Endometrium (tissue), 2 donors: ENCODE measurements at regions not wholly inside any gene's neighbourhood (a gene's known extent, or its start where the extent isn't known, plus 50 kb on each side); places are given as distances from the start of the nearest gene placed in this dataset.

Experiments used
- FAIRE-seq: peaks from 2 replicates; lab custom pipeline; 2012; peaks lifted over from hg19 to GRCh38; lab: Jason Lieb, UNC
- donor health status: control.
- donor health status: control.

- no peak for FAIRE-seq
Observed at GRCh38 chr13:67343777-67344176, 113.6 kb upstream of the PCDH9 start.

GRCh38 chr13:67341406-67341805 is 111.3 kb upstream of the PCDH9 start:
- FAIRE-seq = no peak

GRCh38 chr13:67330149-67330548 is 100.0 kb upstream of the PCDH9 start:
- no peak for FAIRE-seq

- FAIRE-seq = no peak
Observed at GRCh38 chr13:67328895-67329294, 98.8 kb upstream of the PCDH9 start.

- FAIRE-seq = no peak
Observed at GRCh38 chr13:67318860-67319259, 88.7 kb upstream of the PCDH9 start.

GRCh38 chr13:67318398-67318797 is 88.3 kb upstream of the PCDH9 start:
- no peak for FAIRE-seq

- FAIRE-seq = no peak
Observed at GRCh38 chr13:67314405-67314804, 84.3 kb upstream of the PCDH9 start.

DNA sequence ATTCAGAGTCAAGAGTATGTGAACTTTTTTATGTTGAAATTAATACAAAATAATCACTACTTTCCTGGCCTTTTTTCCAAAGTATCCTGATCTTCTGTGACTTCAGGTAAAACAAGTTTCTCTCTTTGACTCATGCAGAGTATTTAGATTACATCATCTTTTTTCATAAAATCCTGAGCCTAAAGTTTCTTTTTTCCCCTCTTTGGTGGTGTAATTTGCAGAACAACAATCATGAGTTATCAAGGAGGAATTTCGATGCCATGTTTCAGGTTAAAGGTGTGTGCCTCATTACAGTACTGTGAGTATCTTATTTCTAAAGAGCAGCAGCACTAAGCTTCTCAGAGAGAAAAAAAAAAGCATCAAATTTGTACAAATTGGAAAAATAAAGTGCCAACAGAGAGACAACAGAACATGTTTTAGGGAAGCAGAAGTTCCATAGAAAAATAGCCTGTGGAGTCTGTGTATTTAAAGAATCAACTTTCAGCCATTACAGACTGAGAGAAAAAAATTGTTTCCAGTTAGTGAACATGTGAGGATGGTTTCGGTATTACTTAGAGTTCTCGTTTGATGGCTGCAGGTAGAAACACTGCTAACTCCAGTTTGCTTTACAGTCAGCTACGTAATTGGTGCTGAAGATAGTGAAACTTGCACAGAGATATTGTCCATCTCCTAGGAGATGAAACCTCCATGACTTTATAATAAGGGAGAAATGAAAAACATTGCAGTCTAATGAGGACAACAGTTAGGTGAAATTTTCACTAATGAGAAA is 78.1 kb upstream of the PCDH9 start:
- no peak for FAIRE-seq

- no peak for FAIRE-seq
Observed at GRCh38 chr13:67306742-67307141, 76.6 kb upstream of the PCDH9 start.

DNA sequence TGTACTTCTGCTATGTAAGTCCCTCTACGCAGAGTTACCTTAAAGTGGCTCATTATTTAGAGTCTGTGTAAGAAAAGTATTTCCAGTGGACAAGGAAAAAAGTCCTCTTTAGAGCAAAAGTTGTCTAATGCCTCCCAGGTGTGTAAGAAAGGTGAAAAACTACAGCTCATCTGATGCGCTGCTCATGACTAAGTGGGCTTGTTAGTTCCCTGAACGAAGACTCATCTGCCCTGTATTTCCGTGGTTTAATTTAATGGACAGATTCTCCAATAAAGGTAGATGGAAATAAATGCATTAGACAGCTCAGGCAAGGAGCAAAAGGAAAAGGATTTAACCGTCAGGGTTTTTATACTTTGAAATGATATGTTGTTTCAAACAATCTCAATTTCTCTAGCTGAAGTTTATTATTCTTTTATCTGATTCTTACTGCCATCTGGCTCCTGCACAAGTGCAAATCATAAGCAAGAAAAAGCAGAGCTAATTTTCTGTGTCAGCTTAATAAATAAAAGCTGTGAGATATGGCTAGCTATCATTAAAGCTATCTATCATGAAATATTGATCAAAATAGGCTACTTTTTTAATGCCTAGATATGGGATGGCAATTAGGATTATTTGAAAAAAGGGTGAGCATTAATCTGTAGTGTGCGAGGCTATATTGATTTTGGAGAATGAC is 73.7 kb upstream of the PCDH9 start:
- no peak for FAIRE-seq

- no peak for FAIRE-seq
Observed at GRCh38 chr13:67299751-67300150, 69.6 kb upstream of the PCDH9 start.

DNA sequence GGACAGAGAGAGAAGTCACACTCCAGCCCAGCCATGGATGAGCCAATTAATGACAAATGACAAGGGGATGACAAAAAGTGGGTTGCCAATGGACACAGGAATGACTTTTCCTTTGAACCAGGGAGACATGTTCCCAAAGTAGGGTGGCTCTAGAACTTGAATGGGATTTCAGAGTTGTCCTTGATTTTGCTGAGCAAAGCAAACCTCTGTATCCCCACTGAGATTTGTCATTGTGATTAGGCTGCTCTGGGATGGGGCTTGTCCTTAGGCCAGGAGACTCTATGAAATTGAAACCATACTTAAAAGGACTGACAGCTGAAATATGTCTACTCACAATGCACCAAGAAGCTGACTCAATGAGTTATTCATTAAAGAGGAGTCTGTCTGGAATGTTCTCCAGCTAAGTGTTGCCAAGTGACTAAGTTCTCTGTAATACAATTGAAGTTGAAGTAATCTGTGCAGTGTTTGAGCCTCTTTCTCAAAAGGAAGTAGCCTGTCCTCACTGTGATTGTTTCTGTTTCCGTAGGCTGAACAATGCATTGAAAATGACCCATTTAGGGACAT is 69.0 kb upstream of the PCDH9 start:
- FAIRE-seq = no peak

DNA sequence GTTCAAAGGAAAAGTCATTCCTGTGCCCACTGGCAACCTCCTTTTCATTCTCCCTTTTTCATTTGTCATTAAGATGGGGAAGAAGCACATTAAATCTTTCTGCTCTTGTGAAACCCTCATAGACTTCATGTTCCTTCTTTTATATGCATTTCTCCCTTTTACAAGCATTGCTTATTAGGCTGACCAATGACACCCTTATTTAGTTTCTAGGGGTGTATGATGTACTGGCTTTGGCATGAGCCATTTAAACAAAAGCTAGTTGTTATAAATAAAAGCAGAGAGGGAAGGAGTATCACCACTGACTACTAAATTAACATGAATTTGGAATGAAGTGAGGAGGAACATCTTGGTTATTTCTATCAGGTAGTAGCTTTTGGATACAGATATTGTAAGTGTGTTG is 68.2 kb upstream of the PCDH9 start:
- FAIRE-seq = no peak

DNA sequence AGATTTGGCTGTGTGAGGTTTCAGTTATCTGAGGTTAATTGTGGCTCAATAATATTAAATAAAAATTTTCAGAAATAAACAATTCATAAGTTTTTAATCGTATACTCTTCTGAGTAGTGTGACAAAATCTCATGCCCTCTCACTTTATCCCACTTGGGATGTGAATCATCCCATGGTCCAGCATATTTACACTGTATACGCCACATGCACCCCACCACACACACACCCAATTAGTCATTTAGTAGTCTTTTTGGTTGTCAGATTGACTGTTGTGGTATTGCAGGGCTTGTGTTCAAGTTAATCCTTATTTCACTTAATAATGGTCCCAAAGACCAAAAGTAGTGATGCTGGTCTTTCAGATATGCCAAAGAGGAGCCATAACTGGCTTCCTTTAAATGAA is 66.4 kb upstream of the PCDH9 start:
- no peak for FAIRE-seq

- FAIRE-seq = no peak
Observed at GRCh38 chr13:67292886-67293285, 62.8 kb upstream of the PCDH9 start.

- FAIRE-seq = no peak
Observed at GRCh38 chr13:67285611-67286010, 55.5 kb upstream of the PCDH9 start.

DNA sequence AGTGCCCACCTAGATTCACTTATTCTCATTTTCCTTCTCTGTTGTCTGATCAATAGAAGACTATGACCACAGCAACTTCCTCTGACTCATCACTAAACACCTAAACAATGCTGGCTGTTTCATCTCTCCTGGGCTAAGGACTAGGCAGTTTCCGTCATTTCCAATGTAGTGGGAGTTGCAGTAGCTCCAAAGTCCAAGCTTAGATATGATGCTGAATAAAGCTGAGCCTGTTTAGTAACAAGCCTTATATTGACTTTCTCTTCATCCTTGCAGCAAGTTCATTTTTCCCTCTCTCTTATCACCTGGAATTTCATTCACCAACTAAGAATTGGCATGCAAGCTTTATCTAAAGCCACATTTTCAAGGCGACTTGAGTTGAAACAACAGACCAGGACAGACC is 53.5 kb upstream of the PCDH9 start:
- no peak for FAIRE-seq

GRCh38 chr13:67281466-67281865 is 51.3 kb upstream of the PCDH9 start:
- no peak for FAIRE-seq
